NK-92 (cell line): ENCODE measurements at regions not wholly inside any gene's neighbourhood (a gene's known extent, or its start where the extent isn't known, plus 50 kb on each side); places are given as distances from the start of the nearest gene placed in this dataset.
"Not testable (repeated sequence)": the region's sequence is repeated elsewhere in the genome, so short reads cannot be mapped to it uniquely, and the experiment has no call there.

Experiments
- DNase-seq: peaks from one replicate; lab custom pipeline; 2025; ENCODE audit not compliant: unreplicated experiment; lab: John Stamatoyannopoulos, UW

GRCh38 chr2:8438996-8439395 is 242.9 kb upstream of the ID2 start:
- no peak for DNase-seq

GRCh38 chr2:8440029-8440778 is 241.7 kb upstream of the ID2 start:
- DNase-seq = no peak

- DNase-seq = no peak
Observed at GRCh38 chr2:8441371-8441770, 240.5 kb upstream of the ID2 start.

- no peak for DNase-seq
Observed at GRCh38 chr2:8441986-8442385, 239.9 kb upstream of the ID2 start.

- DNase-seq = no peak
Observed at GRCh38 chr2:8442833-8443486, 238.9 kb upstream of the ID2 start.

- no peak for DNase-seq
Observed at GRCh38 chr2:8445580-8445979, 236.3 kb upstream of the ID2 start.

GRCh38 chr2:8446751-8447150 is 235.1 kb upstream of the ID2 start:
- DNase-seq = not testable (repeated sequence)

GRCh38 chr2:8447610-8448221 is 234.1 kb upstream of the ID2 start:
- no peak for DNase-seq

GRCh38 chr2:8448824-8449556 is 232.9 kb upstream of the ID2 start:
- DNase-seq = no peak

GRCh38 chr2:8451273-8451672 is 230.6 kb upstream of the ID2 start:
- DNase-seq = no peak

- DNase-seq = no peak
Observed at GRCh38 chr2:8452296-8452695, 229.6 kb upstream of the ID2 start.

- no peak for DNase-seq
Observed at GRCh38 chr2:8452979-8453903, 228.6 kb upstream of the ID2 start.

GRCh38 chr2:8453904-8454302 is 228.0 kb upstream of the ID2 start:
- no peak for DNase-seq

- DNase-seq = no peak
Observed at GRCh38 chr2:8454797-8455196, 227.1 kb upstream of the ID2 start.

GRCh38 chr2:8455236-8456150 is 226.4 kb upstream of the ID2 start:
- no peak for DNase-seq

- DNase-seq = no peak
Observed at GRCh38 chr2:8456151-8457091, 225.4 kb upstream of the ID2 start.

GRCh38 chr2:8457092-8457481 is 224.8 kb upstream of the ID2 start:
- DNase-seq = no peak

GRCh38 chr2:8457699-8458502 is 224.0 kb upstream of the ID2 start:
- DNase-seq = no peak
